SU-DHL-6 (cell line): ENCODE measurements at regions not wholly inside any gene's neighbourhood (a gene's known extent, or its start where the extent isn't known, plus 50 kb on each side); places are given as distances from the start of the nearest gene placed in this dataset.

ENCODE experiments used
- H2AFZ ChIP-seq: fragments of 200-600 bp; sonication (generic); 2 replicates; pipeline ENCODE4 v1.6.1; 2014; ENCODE audit warnings: low read depth, mild to moderate bottlenecking, moderate library complexity, mixed read lengths, antibody characterized with exemption, low read length; ENCODE audit not compliant: severe bottlenecking
- H3F3A ChIP-seq: fragments of 200-600 bp; shearing (Covaris generic); 2 replicates; pipeline ENCODE4 v1.6.0; 2016; ENCODE audit warnings: antibody characterized with exemption, mild to moderate bottlenecking; ENCODE audit not compliant: insufficient read depth
- H3K27ac ChIP-seq: fragments of 200-600 bp; sonication (generic); 2 replicates; pipeline ENCODE4 v1.5.1; 2016; ENCODE audit warnings: low read depth, mild to moderate bottlenecking, low read length, moderate library complexity, mixed read lengths
- H3K27me3 ChIP-seq: fragments of 200-600 bp; sonication (generic), shearing (Covaris generic); 2 replicates; pipeline ENCODE4 v1.6.0; 2014; ENCODE audit warnings: mild to moderate bottlenecking, low read length
- H3K36me3 ChIP-seq: fragments of 200-600 bp; sonication (generic); 2 replicates; pipeline ENCODE4 v1.6.1; 2014; ENCODE audit warnings: mild to moderate bottlenecking, low read length, mixed read lengths
- H3K4me2 ChIP-seq: fragments of 300-600, 200-600 bp; shearing (Covaris generic), sonication (generic); 2 replicates; pipeline ENCODE4 v1.6.0; 2014; ENCODE audit warnings: low read length, low read depth, mild to moderate bottlenecking; ENCODE audit not compliant: poor library complexity, severe bottlenecking
- H3K4me3 ChIP-seq: fragments of 200-600 bp; sonication (generic); 2 replicates; pipeline ENCODE4 v1.5.1; 2014; ENCODE audit warnings: antibody characterized with exemption, low read length, mild to moderate bottlenecking, mixed read lengths; ENCODE audit not compliant: insufficient read depth, poor library complexity, severe bottlenecking
- H3K79me2 ChIP-seq: fragments of 200-600 bp; sonication (generic); 2 replicates; pipeline ENCODE4 v1.6.1; 2014; ENCODE audit warnings: mild to moderate bottlenecking, low read length, moderate library complexity; ENCODE audit not compliant: insufficient read depth
- H3K9ac ChIP-seq: fragments of 200-600 bp; sonication (generic); 2 replicates; pipeline ENCODE4 v1.7.0; 2014; ENCODE audit warnings: mild to moderate bottlenecking, low read length
- H3K9me2 ChIP-seq: fragments of 200-600 bp; sonication (generic); replicated peaks from 2 replicates; pipeline ENCODE4 v1.6.1; 2014; ENCODE audit warnings: low read length; ENCODE audit not compliant: insufficient read depth
- H3K9me3 ChIP-seq: fragments of 200-600 bp; sonication (generic); 2 replicates; pipeline ENCODE4 v1.6.1; 2014; ENCODE audit warnings: low read length, mixed read lengths; ENCODE audit not compliant: insufficient read depth
- H4K20me1 ChIP-seq: fragments of 200-600 bp; sonication (generic); 2 replicates; pipeline ENCODE4 v1.6.1; 2014; ENCODE audit warnings: low read depth, mild to moderate bottlenecking, antibody characterized with exemption, low read length, moderate library complexity, mixed read lengths
- CTCF ChIP-seq: fragments of 200-600 bp; sonication (generic); IDR thresholded peaks from one replicate; pipeline ENCODE4 v1.5.1; 2017; ENCODE audit warnings: antibody characterized with exemption, mild to moderate bottlenecking, low read length, moderate library complexity; ENCODE audit not compliant: insufficient read depth, poor library complexity, severe bottlenecking
- EZH2phosphoT487 ChIP-seq: fragments of 200-600 bp; sonication (generic), shearing (Covaris generic); conservative IDR thresholded peaks from 2 replicates; pipeline ENCODE4 v1.6.1; 2018; ENCODE audit warnings: mild to moderate bottlenecking, antibody characterized with exemption, low read length, moderate library complexity, mixed read lengths

GRCh38 chr7:131103997-131104396 is 223.7 kb upstream of the MKLN1 start:
- peaks cover 64% of the 10 kb centered on the region for H3K79me2 ChIP-seq

DNA sequence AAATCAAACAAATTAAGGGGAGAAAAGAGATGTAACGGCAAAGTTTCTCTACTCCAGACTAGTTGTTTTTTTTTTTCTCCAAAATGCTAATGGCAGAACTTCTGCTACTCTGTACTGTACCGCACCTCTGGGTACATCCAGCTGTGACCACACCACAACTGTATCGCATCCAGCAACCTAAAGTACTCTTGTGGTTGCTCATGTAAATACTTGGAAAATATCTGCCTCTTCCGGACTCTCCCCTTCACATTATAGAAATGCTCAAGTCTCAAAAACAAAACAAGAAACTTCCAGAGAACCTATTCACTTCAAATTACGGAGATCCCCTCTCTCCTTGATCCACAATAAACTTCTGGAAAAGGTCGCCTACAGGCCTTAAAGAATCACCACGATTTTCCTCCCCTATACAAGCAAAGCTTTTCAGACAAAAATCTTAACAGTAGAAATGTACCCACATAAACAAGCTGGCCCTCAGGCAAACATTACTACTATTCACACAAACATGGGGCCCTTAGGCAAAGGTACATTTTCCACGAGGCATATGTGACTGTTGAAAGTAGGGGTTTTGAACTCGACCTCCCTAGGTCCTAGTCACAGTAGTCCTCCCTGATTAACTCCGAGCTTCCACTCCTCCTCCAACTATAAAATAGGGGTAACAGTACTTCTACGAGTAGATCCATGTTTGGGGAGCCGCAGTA is 222.9 kb upstream of the MKLN1 start:
- Histone ChIP-seq H3K9ac (peak overlapping the region; percentile 42; the same call in 1 of the 2 replicates), H3K79me2 (peaks cover 61% of the 10 kb centered on the region), H3K27ac (no peak overlapping the region; the same call in 1 of the 2 replicates), H3K4me3 (no peak overlapping the region), H3F3A (peaks cover 23% of the 10 kb centered on the region), H4K20me1 (0 out of 2 replicates have a peak, but pooled peaks cover 9% of the 10 kb centered on the region), H3K4me2 (peak overlapping the region; percentile 51), H3K36me3 (no peaks in the 10 kb centered on the region; the same call in 1 of the 2 replicates), H3K9me3 (no peaks in the 10 kb centered on the region), H2AFZ (no peak overlapping the region), H3K27me3 (no peaks in the 10 kb centered on the region), H3K9me2 (no peaks in the 10 kb centered on the region)
- TF ChIP-seq EZH2phosphoT487 (no peak), CTCF (no peak)

More at GRCh38 chr7:131103997-131104396, 223.7 kb upstream of the MKLN1 start:
- Histone ChIP-seq H3K9ac (no peak overlapping the region), H3K4me3 (no peak overlapping the region), H3K4me2 (no peak overlapping the region), H3K9me2 (no peaks in the 10 kb centered on the region), H3K27ac (no peak overlapping the region), H3K36me3 (no peaks in the 10 kb centered on the region; the same call in 1 of the 2 replicates), H3K9me3 (no peaks in the 10 kb centered on the region), H3F3A (peaks cover 20% of the 10 kb centered on the region), H4K20me1 (0 out of 2 replicates have a peak, but pooled peaks cover 9% of the 10 kb centered on the region), H2AFZ (no peak overlapping the region), H3K27me3 (no peaks in the 10 kb centered on the region)
- no peak for TF ChIP-seq CTCF
- TF ChIP-seq EZH2phosphoT487, result no peak

DNA sequence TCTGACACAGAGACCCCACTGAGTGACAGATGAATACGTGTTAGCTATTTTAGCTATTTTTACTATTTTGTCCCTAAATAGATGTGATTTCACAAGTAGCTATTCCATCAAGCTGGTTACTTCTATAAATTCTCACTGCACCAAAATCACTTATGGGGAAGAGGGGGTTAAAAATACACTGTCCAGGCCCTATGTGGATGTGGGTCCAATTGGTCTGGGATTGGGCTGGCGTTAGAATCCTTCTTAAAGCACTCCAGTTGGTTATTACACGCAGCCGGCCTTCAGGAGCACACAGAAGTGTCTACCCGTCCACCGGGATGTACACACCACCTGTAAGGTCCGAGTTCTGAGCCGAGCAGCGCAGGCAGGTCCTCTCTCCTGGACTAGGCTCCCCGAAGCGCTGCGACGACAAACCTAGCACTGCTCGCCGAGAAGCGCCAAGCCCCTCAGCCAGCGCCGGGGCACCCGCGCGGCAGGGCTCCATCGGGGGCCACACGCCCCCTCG is 222.3 kb upstream of the MKLN1 start:
- Histone ChIP-seq H3F3A (peaks cover 25% of the 10 kb centered on the region), H3K4me3 (peak overlapping the region; percentile 33), H3K36me3 (no peaks in the 10 kb centered on the region; the same call in 1 of the 2 replicates), H3K27ac (peak overlapping the region; percentile 45), H3K79me2 (peaks cover 55% of the 10 kb centered on the region), H3K27me3 (no peaks in the 10 kb centered on the region), H4K20me1 (0 out of 2 replicates have a peak, but pooled peaks cover 9% of the 10 kb centered on the region), H3K9ac (peak overlapping the region; percentile 42; the same call in 1 of the 2 replicates), H3K4me2 (peak overlapping the region; percentile 51), H3K9me2 (no peaks in the 10 kb centered on the region), H3K9me3 (no peaks in the 10 kb centered on the region), H2AFZ (no peak overlapping the region)
- no peak for TF ChIP-seq EZH2phosphoT487
- TF ChIP-seq CTCF, result no peak
